Uterus (tissue), 2 donors: ENCODE measurements at regions not wholly inside any gene's neighbourhood (a gene's known extent, or its start where the extent isn't known, plus 50 kb on each side); places are given as distances from the start of the nearest gene placed in this dataset.
"Not testable (repeated sequence)": the region's sequence is repeated elsewhere in the genome, so short reads cannot be mapped to it uniquely, and the experiment has no call there.

Experiments used
- CTCF ChIP-seq, 4 experiments: fragments of 200-600 bp in 2 of 4; fragments of 450-650 bp in 2 of 4; sonication (generic) in 2 of 4; IDR thresholded peaks; one replicate each; pipeline ENCODE4 v1.5.1; 2016 to 2019; ENCODE audit warnings: antibody characterized with exemption in 4 of 4, mild to moderate bottlenecking in 2 of 4, moderate library complexity in 1 of 4
- POLR2A ChIP-seq, 2 donors: fragments of 450-650 bp; IDR thresholded peaks; one replicate each; pipeline ENCODE4 v1.6.1; 2016; ENCODE audit warnings: antibody characterized with exemption in 2 of 2, mild to moderate bottlenecking in 1 of 2, moderate library complexity in 1 of 2

- not testable (repeated sequence) for TF ChIP-seq CTCF, POLR2A (IDR thresholded peaks at IDR 0.05)
Measured at GRCh38 chr5:29127524-29128156, 2065.8 kb upstream of the CDH6 start.
